SK-N-SH treated with all-trans-retinoic acid at 6 μM for 48 hours (cell line): ENCODE measurements at regions not wholly inside any gene's neighbourhood (a gene's known extent, or its start where the extent isn't known, plus 50 kb on each side); places are given as distances from the start of the nearest gene placed in this dataset.

ENCODE experiments used
- ARNTL ChIP-seq: fragments of 450-650 bp; formaldehyde crosslinking; IDR thresholded peaks from 2 replicates; pipeline ENCODE4 v1.5.0; 2020; ENCODE audit warnings: low read depth, mild to moderate bottlenecking, moderate library complexity, borderline replicate concordance
- CREB5 ChIP-seq: fragments of 250-450 bp; sonication (Bioruptor Pico); IDR thresholded peaks from 2 replicates; pipeline ENCODE4 v1.5.1; 2020; ENCODE audit warnings: low read depth, mild to moderate bottlenecking, moderate library complexity
- CSDC2 ChIP-seq: fragments of 250-450 bp; sonication (Bioruptor Pico); IDR thresholded peaks from 2 replicates; pipeline ENCODE4 v1.5.0; 2020; ENCODE audit warnings: mild to moderate bottlenecking, moderate library complexity
- ESRRG ChIP-seq: fragments of 250-450 bp; sonication (Bioruptor Pico); IDR thresholded peaks from 2 replicates; pipeline ENCODE4 v1.6.1; 2021; ENCODE audit warnings: mild to moderate bottlenecking
- GLIS3 ChIP-seq: fragments of 250-450 bp; sonication (Bioruptor Pico); IDR thresholded peaks from 2 replicates; pipeline ENCODE4 v1.5.0; 2020; ENCODE audit warnings: mild to moderate bottlenecking, moderate library complexity
- ISL1 ChIP-seq: fragments of 250-450 bp; sonication (Bioruptor Pico); IDR thresholded peaks from 2 replicates; pipeline ENCODE4 v2.1.2; 2022; ENCODE audit warnings: mild to moderate bottlenecking, moderate library complexity
- OSR1 ChIP-seq: fragments of 250-450 bp; sonication (Bioruptor Pico); IDR thresholded peaks from 2 replicates; pipeline ENCODE4 v1.8.0; 2022; ENCODE audit warnings: moderate library complexity, mild to moderate bottlenecking, inconsistent platforms
- PATZ1 ChIP-seq: fragments of 250-450 bp; sonication (Bioruptor Pico); IDR thresholded peaks from 2 replicates; pipeline ENCODE4 v1.8.0; 2020; ENCODE audit warnings: mild to moderate bottlenecking, moderate library complexity, borderline replicate concordance
- POU6F1 ChIP-seq: fragments of 250-450 bp; sonication (Bioruptor Pico); IDR thresholded peaks from 2 replicates; pipeline ENCODE4 v1.8.0; 2021; ENCODE audit warnings: low read depth, mild to moderate bottlenecking, moderate library complexity, borderline replicate concordance
- RARB ChIP-seq: fragments of 250-450 bp; sonication (Bioruptor Pico); IDR thresholded peaks from 2 replicates; pipeline ENCODE4 v1.8.0; 2021; ENCODE audit warnings: mild to moderate bottlenecking, moderate library complexity
- TCF4 ChIP-seq: fragments of 250-450 bp; sonication (Bioruptor Pico); IDR thresholded peaks from 2 replicates; pipeline ENCODE4 v1.8.0; 2021; ENCODE audit warnings: mild to moderate bottlenecking, moderate library complexity, borderline replicate concordance
- TOX ChIP-seq: fragments of 250-450 bp; sonication (Bioruptor Pico); IDR thresholded peaks from 2 replicates; pipeline ENCODE4 v1.8.0; 2021; ENCODE audit warnings: mild to moderate bottlenecking, moderate library complexity, borderline replicate concordance
- ZNF70 ChIP-seq: fragments of 450-650 bp; formaldehyde crosslinking; IDR thresholded peaks from 2 replicates; pipeline ENCODE4 v1.5.0; 2020; ENCODE audit warnings: mild to moderate bottlenecking, moderate library complexity
- ZNF8 ChIP-seq: fragments of 450-650 bp; formaldehyde crosslinking; IDR thresholded peaks from 2 replicates; pipeline ENCODE4 v1.5.0; 2020; ENCODE audit warnings: mild to moderate bottlenecking, moderate library complexity

GRCh38 chr11:32311346-32312065 lies 123.8 kb downstream of the WT1 start:
- TF ChIP-seq CSDC2 (CRISPR knock-in tag) (no peak), OSR1 (CRISPR knock-in tag) (no peak), ZNF70 (CRISPR knock-in tag) (no peak), ARNTL (CRISPR knock-in tag) (no peak), PATZ1 (CRISPR knock-in tag) (no peak), RARB (no peak), ISL1 (CRISPR knock-in tag) (no peak), ZNF8 (CRISPR knock-in tag) (no peak), TOX (CRISPR knock-in tag) (no peak), TCF4 (no peak), ESRRG (CRISPR knock-in tag) (no peak), GLIS3 (CRISPR knock-in tag) (no peak), CREB5 (CRISPR knock-in tag) (no peak), POU6F1 (CRISPR knock-in tag) (no peak)
